GM21723 (cell line): ENCODE measurements at regions not wholly inside any gene's neighbourhood (a gene's known extent, or its start where the extent isn't known, plus 50 kb on each side); places are given as distances from the start of the nearest gene placed in this dataset.

Experiments
- ATAC-seq: cut with Tn5 transposase; IDR thresholded peaks from one replicate; pipeline ENCODE4 v1.9.1; 2021; ENCODE audit warnings: mild to moderate bottlenecking, moderate library complexity; ENCODE audit not compliant: unreplicated experiment

GRCh38 chr20:6953611-6954010 lies 186.1 kb downstream of the BMP2 start:
- no peak for ATAC-seq

- no peak for ATAC-seq
These were observed 186.7 kb downstream of the BMP2 start for GRCh38 chr20:6954219-6954618.

- no peak for ATAC-seq
These were observed 188.6 kb downstream of the BMP2 start for GRCh38 chr20:6956056-6956455.

GRCh38 chr20:6956574-6956973 lies 189.1 kb downstream of the BMP2 start:
- no peak for ATAC-seq

- ATAC-seq: no peak
These were observed 192.4 kb downstream of the BMP2 start for GRCh38 chr20:6959900-6960312.

- ATAC-seq: no peak
These were observed 199.2 kb downstream of the BMP2 start for GRCh38 chr20:6966721-6967120.

- ATAC-seq: no peak
These were observed 207.4 kb downstream of the BMP2 start for GRCh38 chr20:6974838-6975237.

- ATAC-seq: no peak
These were observed 207.8 kb downstream of the BMP2 start for GRCh38 chr20:6975311-6975710.

- no peak for ATAC-seq
These were observed 208.8 kb downstream of the BMP2 start for GRCh38 chr20:6976106-6976900.

- no peak for ATAC-seq
These were observed 212.1 kb downstream of the BMP2 start for GRCh38 chr20:6979621-6980020.

- no peak for ATAC-seq
These were observed 225.5 kb downstream of the BMP2 start for GRCh38 chr20:6993011-6993410.

- no peak for ATAC-seq
These were observed 226.0 kb downstream of the BMP2 start for GRCh38 chr20:6993511-6993910.

- no peak for ATAC-seq
These were observed 227.0 kb downstream of the BMP2 start for GRCh38 chr20:6994452-6994851.

- no peak for ATAC-seq
These were observed 231.4 kb downstream of the BMP2 start for GRCh38 chr20:6998909-6999308.

- no peak for ATAC-seq
These were observed 231.9 kb downstream of the BMP2 start for GRCh38 chr20:6999381-6999780.

- ATAC-seq: no peak
These were observed 236.1 kb downstream of the BMP2 start for GRCh38 chr20:7003598-7003997.

- no peak for ATAC-seq
These were observed 237.3 kb downstream of the BMP2 start for GRCh38 chr20:7004801-7005200.

GRCh38 chr20:7010527-7010926 lies 243.0 kb downstream of the BMP2 start:
- ATAC-seq: no peak

- ATAC-seq: no peak
These were observed 247.8 kb downstream of the BMP2 start for GRCh38 chr20:7015257-7015656.

- no peak for ATAC-seq
These were observed 255.1 kb downstream of the BMP2 start for GRCh38 chr20:7022597-7022996.

GRCh38 chr20:7025635-7026034 lies 258.1 kb downstream of the BMP2 start:
- no peak for ATAC-seq

GRCh38 chr20:7029019-7029418 lies 261.5 kb downstream of the BMP2 start:
- ATAC-seq: no peak

GRCh38 chr20:7031222-7031621 lies 263.7 kb downstream of the BMP2 start:
- no peak for ATAC-seq
